ENCODE measurements at regions not wholly inside any gene's neighbourhood (a gene's known extent, or its start where the extent isn't known, plus 50 kb on each side); places are given as distances from the start of the nearest gene placed in this dataset.

DNA sequence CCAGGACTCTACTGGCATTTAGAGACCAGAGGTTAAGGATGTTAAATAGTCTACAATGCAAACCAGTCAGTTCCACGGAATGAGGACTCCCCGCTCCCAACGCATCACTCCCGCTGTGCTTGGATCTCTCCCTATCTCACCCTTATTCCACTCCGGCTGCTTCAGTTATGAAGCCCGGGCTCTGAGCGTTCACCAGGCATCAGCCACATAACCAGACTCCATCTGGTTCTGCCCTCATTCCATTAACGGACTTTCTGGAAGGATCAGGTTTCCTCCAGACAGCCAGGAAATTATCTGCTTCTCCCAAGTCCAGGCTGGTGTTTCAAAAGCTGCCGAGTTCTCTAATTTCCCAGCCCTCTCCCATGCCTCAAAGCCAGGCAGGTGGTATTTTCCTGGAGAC is 499.3 kb downstream of the GLRX3 start:
- Histone ChIP-seq H3T11ph (ENCODE audit: low read length) (no peak overlapping the region), H4K8ac (replicated peaks; ENCODE audit: insufficient read length, low read depth, low read length) (no peak overlapping the region), H2AK5ac (ENCODE audit: insufficient read length, low read length) (no peak overlapping the region), H3K9ac (ENCODE audit: extremely low read depth, insufficient read length, low read length) (no peak overlapping the region), H3K4ac (ENCODE audit: low read depth, low read length) (no peak overlapping the region), H2BK12ac (ENCODE audit: insufficient read length, low read depth, low read length) (no peak overlapping the region), H3K23me2 (ENCODE audit: insufficient read length, low read depth, low read length, poor library complexity, severe bottlenecking) (no peaks in the 10 kb centered on the region), H3K9me3 (ENCODE audit: control insufficient read depth, low read depth, low read length) (no peaks in the 10 kb centered on the region), H3K14ac (ENCODE audit: insufficient read depth, low read length) (no peak overlapping the region), H2BK5ac (ENCODE audit: insufficient read length, low read length) (no peak overlapping the region), H3K4me1 (ENCODE audit: insufficient read depth, low read length) (peaks cover 5% of the 10 kb centered on the region; the same call in 1 of the 2 replicates), H3K27me3 (ENCODE audit: insufficient read depth, low read length) (no peaks in the 10 kb centered on the region), H3K27ac (ENCODE audit: insufficient read length, low read depth, low read length) (no peak overlapping the region), H2AFZ (ENCODE audit: low read length) (no peak overlapping the region), H3K79me1 (ENCODE audit: insufficient read depth, low read depth, low read length, poor library complexity, severe bottlenecking) (no peaks in the 10 kb centered on the region), H4K5ac (ENCODE audit: insufficient read length, low read depth, low read length) (no peak overlapping the region), H2BK120ac (ENCODE audit: low read depth, low read length, poor library complexity, severe bottlenecking) (no peak overlapping the region), H3K4me2 (ENCODE audit: insufficient read depth, insufficient read length, low read length) (no peak overlapping the region), H3K79me2 (ENCODE audit: insufficient read depth, low read length) (no peaks in the 10 kb centered on the region), H3K18ac (ENCODE audit: insufficient read length, low read depth, low read length) (no peak overlapping the region), H3K23ac (ENCODE audit: insufficient read length, low read depth, low read length) (no peak overlapping the region), H2BK20ac (ENCODE audit: low read depth, low read length, poor library complexity, severe bottlenecking) (no peak overlapping the region), H3K56ac (ENCODE audit: insufficient read length, low read depth, low read length) (no peak overlapping the region), H2BK15ac (ENCODE audit: low read depth, low read length) (no peak overlapping the region), H4K20me1 (ENCODE audit: control insufficient read depth, insufficient read depth, insufficient read length) (no peaks in the 10 kb centered on the region), H4K91ac (ENCODE audit: insufficient read length, low read depth, low read length) (no peak overlapping the region)
- Mint-ChIP-seq H3K27ac (peak overlapping the region in 1 of 3 experiments; percentile 32; a peak in 1 of 7 replicates), H3K9me3 (no peaks in the 10 kb centered on the region; a peak in 1 of 5 replicates), H3K4me1 (peaks cover 24 to 30% of the 10 kb centered on the region in 2 experiments), H3K36me3 (ENCODE audit: insufficient read depth in 1 of 3, low read depth in 3 of 3) (no peaks in the 10 kb centered on the region), H3K4me3 (no peak overlapping the region; a peak in 1 of 5 replicates), H3K27me3 (ENCODE audit: low read depth) (peaks cover 18% of the 10 kb centered on the region)
- TF ChIP-seq, protein P1, sequence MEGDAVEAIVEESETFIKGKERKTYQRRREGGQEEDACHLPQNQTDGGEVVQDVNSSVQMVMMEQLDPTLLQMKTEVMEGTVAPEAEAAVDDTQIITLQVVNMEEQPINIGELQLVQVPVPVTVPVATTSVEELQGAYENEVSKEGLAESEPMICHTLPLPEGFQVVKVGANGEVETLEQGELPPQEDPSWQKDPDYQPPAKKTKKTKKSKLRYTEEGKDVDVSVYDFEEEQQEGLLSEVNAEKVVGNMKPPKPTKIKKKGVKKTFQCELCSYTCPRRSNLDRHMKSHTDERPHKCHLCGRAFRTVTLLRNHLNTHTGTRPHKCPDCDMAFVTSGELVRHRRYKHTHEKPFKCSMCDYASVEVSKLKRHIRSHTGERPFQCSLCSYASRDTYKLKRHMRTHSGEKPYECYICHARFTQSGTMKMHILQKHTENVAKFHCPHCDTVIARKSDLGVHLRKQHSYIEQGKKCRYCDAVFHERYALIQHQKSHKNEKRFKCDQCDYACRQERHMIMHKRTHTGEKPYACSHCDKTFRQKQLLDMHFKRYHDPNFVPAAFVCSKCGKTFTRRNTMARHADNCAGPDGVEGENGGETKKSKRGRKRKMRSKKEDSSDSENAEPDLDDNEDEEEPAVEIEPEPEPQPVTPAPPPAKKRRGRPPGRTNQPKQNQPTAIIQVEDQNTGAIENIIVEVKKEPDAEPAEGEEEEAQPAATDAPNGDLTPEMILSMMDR (conservative IDR thresholded peaks at IDR 0.05), result no peak
- no CpG with 5 or more reads among the region's 9 CpGs for WGBS (ENCODE audit: extremely low coverage, insufficient read length, low lambda C conversion rate)
- no peak for DNase-seq

Measured in H9 (cell line).